Kidney (tissue), 13 donors: ENCODE measurements at regions not wholly inside any gene's neighbourhood (a gene's known extent, or its start where the extent isn't known, plus 50 kb on each side); places are given as distances from the start of the nearest gene placed in this dataset.

ENCODE experiments used
- DNase-seq, 5 donors: peaks; one replicate each; pipeline ENCODE4 v3.0.0-alpha.2; 2013 to 2020
- FAIRE-seq: peaks from 2 replicates; lab custom pipeline; 2012; peaks lifted over from hg19 to GRCh38; lab: Jason Lieb, UNC
- H3K27ac ChIP-seq, 2 donors: one replicate each; pipeline ENCODE4 v1.7.0; 2013; ENCODE audit warnings: low read depth in 2 of 2, low read length in 2 of 2, inconsistent platforms in 1 of 2
- H3K27me3 ChIP-seq: one replicate; pipeline ENCODE4 v1.7.1; 2013; ENCODE audit warnings: low read length, inconsistent platforms; ENCODE audit not compliant: control insufficient read depth, insufficient read depth
- H3K36me3 ChIP-seq, 3 donors: one replicate each; pipeline versions ENCODE4 v1.7.0 to v1.7.1; 2013; ENCODE audit warnings: low read length in 3 of 3, control low read depth in 1 of 3, inconsistent platforms in 1 of 3; ENCODE audit not compliant: insufficient read depth in 3 of 3, control insufficient read depth in 2 of 3
- H3K4me1 ChIP-seq, 3 donors: one replicate each; pipeline versions ENCODE4 v1.7.0 to v1.7.1; 2013; ENCODE audit warnings: low read length in 3 of 3, inconsistent platforms in 1 of 3, low read depth in 1 of 3; ENCODE audit not compliant: control insufficient read depth in 2 of 3, insufficient read depth in 2 of 3
- H3K4me3 ChIP-seq, 3 donors: one replicate each; pipeline versions ENCODE4 v1.7.0 to v1.8.1; 2013; ENCODE audit warnings: low read length in 3 of 3, control low read depth in 1 of 3, inconsistent platforms in 1 of 3
- H3K9ac ChIP-seq, 3 donors: one replicate each; pipeline versions ENCODE4 v1.7.0 to v1.7.1; 2013; ENCODE audit warnings: low read length in 3 of 3, control low read depth in 1 of 3, inconsistent platforms in 1 of 3
- H3K9me3 ChIP-seq, 3 donors: one replicate each; pipeline versions ENCODE4 v1.7.0 to v1.7.1; 2013; ENCODE audit warnings: low read length in 3 of 3, control low read depth in 1 of 3, inconsistent platforms in 1 of 3; ENCODE audit not compliant: control insufficient read depth in 2 of 3, insufficient read depth in 1 of 3
- CTCF ChIP-seq: IDR thresholded peaks from 3 replicates; pipeline ENCODE4 v1.5.1; 2012; ENCODE audit warnings: mild to moderate bottlenecking, moderate library complexity, borderline replicate concordance; ENCODE audit not compliant: insufficient read depth; ENCODE audit errors: extremely low read depth
- intact Hi-C: fragments of 100-400 bp; cut with DNase I; formaldehyde crosslinking; loops from one replicate; pipeline ENCODE4 v1.11.1; 2022
- donor health status: control.
- donor health status: control.
- donor health status: control.
- donor health status: control.
- donor health status: control.
- donor health status: DM: yes; HTN: yes; CAD: no.
- donor health status: Normal renal cell carcinoma (clear cell type).

GRCh38 chr20:11426948-11427347 is 490.7 kb upstream of the BTBD3 start:
- TF ChIP-seq CTCF, result no peak
- H3K36me3 ChIP-seq, result no peaks in the 10 kb centered on the region
- DNase-seq, result peak in 3 of 5 donors; percentile 17 to 45 (median 32)
- no peak overlapping the region for H3K4me3 ChIP-seq
- H3K4me1 ChIP-seq, result no peaks in the 10 kb centered on the region
- H3K9ac ChIP-seq, result no peak overlapping the region
- no peaks in the 10 kb centered on the region for H3K27me3 ChIP-seq
- H3K9me3 ChIP-seq, result no peaks in the 10 kb centered on the region
- no peak overlapping the region for H3K27ac ChIP-seq
- intact Hi-C loops, result no loop called here
- no peak for FAIRE-seq

GRCh38 chr20:11429168-11429567 is 488.5 kb upstream of the BTBD3 start:
- no peak for FAIRE-seq
- H3K4me3 ChIP-seq, result no peak overlapping the region
- intact Hi-C loops, result no loop called here
- no peaks in the 10 kb centered on the region for H3K27me3 ChIP-seq
- H3K4me1 ChIP-seq, result no peaks in the 10 kb centered on the region
- no peak for DNase-seq
- no peak for TF ChIP-seq CTCF
- H3K9ac ChIP-seq, result no peak overlapping the region
- H3K27ac ChIP-seq, result no peak overlapping the region
- H3K36me3 ChIP-seq, result no peaks in the 10 kb centered on the region
- no peaks in the 10 kb centered on the region for H3K9me3 ChIP-seq

GRCh38 chr20:11429889-11430519 is 487.7 kb upstream of the BTBD3 start:
- DNase-seq, result peak in 4 of 5 donors; percentile 35 to 71 (median 62)
- Histone ChIP-seq H3K4me3 (no peak overlapping the region), H3K36me3 (no peaks in the 10 kb centered on the region), H3K9ac (no peak overlapping the region), H3K9me3 (no peaks in the 10 kb centered on the region), H3K27me3 (no peaks in the 10 kb centered on the region), H3K27ac (no peak overlapping the region), H3K4me1 (no peaks in the 10 kb centered on the region)
- intact Hi-C loops, result no loop called here
- no peak for TF ChIP-seq CTCF
- FAIRE-seq, result no peak

GRCh38 chr20:11430652-11431051 is 487.0 kb upstream of the BTBD3 start:
- no peak for DNase-seq
- TF ChIP-seq CTCF, result no peak
- no peak overlapping the region for H3K27ac ChIP-seq
- intact Hi-C loops, result no loop called here
- no peaks in the 10 kb centered on the region for H3K4me1 ChIP-seq
- H3K9ac ChIP-seq, result no peak overlapping the region
- no peak overlapping the region for H3K4me3 ChIP-seq
- no peaks in the 10 kb centered on the region for H3K36me3 ChIP-seq
- no peaks in the 10 kb centered on the region for H3K9me3 ChIP-seq
- H3K27me3 ChIP-seq, result no peaks in the 10 kb centered on the region
- no peak for FAIRE-seq
